ENCODE measurements at regions not wholly inside any gene's neighbourhood (a gene's known extent, or its start where the extent isn't known, plus 50 kb on each side); places are given as distances from the start of the nearest gene placed in this dataset.

GRCh38 chr13:22091222-22091970, 420.5 kb downstream of the FGF9 start:
- DNase-seq (ENCODE audit: low spot score): no peak

GRCh38 chr13:22091971-22092300, 421.1 kb downstream of the FGF9 start:
- no peak for DNase-seq (ENCODE audit: low spot score)

GRCh38 chr13:22092791-22093560, 422.1 kb downstream of the FGF9 start:
- DNase-seq (ENCODE audit: low spot score): no peak

GRCh38 chr13:22095794-22096193, 424.9 kb downstream of the FGF9 start:
- no peak for DNase-seq (ENCODE audit: low spot score)

GRCh38 chr13:22099585-22099984, 428.7 kb downstream of the FGF9 start:
- no peak for DNase-seq (ENCODE audit: low spot score)

GRCh38 chr13:22102271-22102670, 431.4 kb downstream of the FGF9 start:
- no peak for DNase-seq (ENCODE audit: low spot score)

GRCh38 chr13:22103046-22104027, 432.5 kb downstream of the FGF9 start:
- no peak for DNase-seq (ENCODE audit: low spot score)

- no peak for DNase-seq (ENCODE audit: low spot score)
These were observed 435.2 kb downstream of the FGF9 start for GRCh38 chr13:22106058-22106457.

GRCh38 chr13:22107549-22107948, 436.7 kb downstream of the FGF9 start:
- no peak for DNase-seq (ENCODE audit: low spot score)

GRCh38 chr13:22108283-22108942, 437.5 kb downstream of the FGF9 start:
- DNase-seq (ENCODE audit: low spot score): no peak

- DNase-seq (ENCODE audit: low spot score): no peak
These were observed 438.1 kb downstream of the FGF9 start for GRCh38 chr13:22108979-22109378.

- DNase-seq (ENCODE audit: low spot score): no peak
These were observed 439.5 kb downstream of the FGF9 start for GRCh38 chr13:22110368-22110767.

- DNase-seq (ENCODE audit: low spot score): no peak
These were observed 440.4 kb downstream of the FGF9 start for GRCh38 chr13:22111152-22111783.

- DNase-seq (ENCODE audit: low spot score): no peak
These were observed 441.1 kb downstream of the FGF9 start for GRCh38 chr13:22111961-22112360.

GRCh38 chr13:22112956-22113745, 442.3 kb downstream of the FGF9 start:
- DNase-seq (ENCODE audit: low spot score): no peak

- no peak for DNase-seq (ENCODE audit: low spot score)
These were observed 443.9 kb downstream of the FGF9 start for GRCh38 chr13:22114630-22115311.

GRCh38 chr13:22118158-22118557, 447.3 kb downstream of the FGF9 start:
- no peak for DNase-seq (ENCODE audit: low spot score)

GRCh38 chr13:22120646-22121045, 449.8 kb downstream of the FGF9 start:
- DNase-seq (ENCODE audit: low spot score): no peak

GRCh38 chr13:22121146-22121739, 450.4 kb downstream of the FGF9 start:
- DNase-seq (ENCODE audit: low spot score): no peak

Data from SK-N-DZ (cell line).